ENCODE measurements at regions not wholly inside any gene's neighbourhood (a gene's known extent, or its start where the extent isn't known, plus 50 kb on each side); places are given as distances from the start of the nearest gene placed in this dataset.

DNA sequence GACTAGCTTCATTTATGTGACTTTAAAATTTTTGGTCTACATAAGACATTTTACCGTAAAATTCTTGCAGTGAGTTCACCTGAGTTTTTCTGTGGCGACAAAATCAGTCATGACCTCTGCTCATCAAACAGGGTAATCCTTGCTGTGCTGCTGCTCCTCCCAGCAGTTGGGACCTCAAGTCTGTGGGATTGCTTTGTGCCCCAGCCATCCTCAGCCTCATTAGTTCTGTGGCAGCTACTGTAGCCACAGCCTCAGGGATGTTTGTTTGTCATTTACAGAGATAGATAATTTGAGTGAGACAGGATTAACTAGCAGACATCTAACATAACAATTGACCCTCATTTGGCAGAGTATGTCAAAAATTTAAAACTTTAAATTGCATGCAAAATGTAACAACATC lies 357.0 kb downstream of the PCNX1 start:
- no peak for TF ChIP-seq EZH2 (IDR thresholded peaks at IDR 0.05; ENCODE audit: insufficient read depth, low read length)
- TF ChIP-seq, protein P1, sequence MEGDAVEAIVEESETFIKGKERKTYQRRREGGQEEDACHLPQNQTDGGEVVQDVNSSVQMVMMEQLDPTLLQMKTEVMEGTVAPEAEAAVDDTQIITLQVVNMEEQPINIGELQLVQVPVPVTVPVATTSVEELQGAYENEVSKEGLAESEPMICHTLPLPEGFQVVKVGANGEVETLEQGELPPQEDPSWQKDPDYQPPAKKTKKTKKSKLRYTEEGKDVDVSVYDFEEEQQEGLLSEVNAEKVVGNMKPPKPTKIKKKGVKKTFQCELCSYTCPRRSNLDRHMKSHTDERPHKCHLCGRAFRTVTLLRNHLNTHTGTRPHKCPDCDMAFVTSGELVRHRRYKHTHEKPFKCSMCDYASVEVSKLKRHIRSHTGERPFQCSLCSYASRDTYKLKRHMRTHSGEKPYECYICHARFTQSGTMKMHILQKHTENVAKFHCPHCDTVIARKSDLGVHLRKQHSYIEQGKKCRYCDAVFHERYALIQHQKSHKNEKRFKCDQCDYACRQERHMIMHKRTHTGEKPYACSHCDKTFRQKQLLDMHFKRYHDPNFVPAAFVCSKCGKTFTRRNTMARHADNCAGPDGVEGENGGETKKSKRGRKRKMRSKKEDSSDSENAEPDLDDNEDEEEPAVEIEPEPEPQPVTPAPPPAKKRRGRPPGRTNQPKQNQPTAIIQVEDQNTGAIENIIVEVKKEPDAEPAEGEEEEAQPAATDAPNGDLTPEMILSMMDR (IDR thresholded peaks at IDR 0.05; ENCODE audit: insufficient read depth, low read depth, low read length) = no peak
